NCI-H226 (cell line): ENCODE measurements at regions not wholly inside any gene's neighbourhood (a gene's known extent, or its start where the extent isn't known, plus 50 kb on each side); places are given as distances from the start of the nearest gene placed in this dataset.
A peak's percentile ranks its signal among the peaks of the same experiment; 100 is the strongest.

Source experiments
- DNase-seq: peaks from one replicate; pipeline ENCODE4 v3.0.0-alpha.2; 2015

GRCh38 chr13:63700350-63700749 lies 2284.7 kb upstream of the PCDH20 start:
- DNase-seq: no peak

- DNase-seq: no peak
Measured at GRCh38 chr13:63699948-63700347, 2284.3 kb upstream of the PCDH20 start.

GRCh38 chr13:63696055-63696454 lies 2280.4 kb upstream of the PCDH20 start:
- DNase-seq: peak; percentile 23

- DNase-seq: no peak
Measured at GRCh38 chr13:63693696-63694095, 2278.0 kb upstream of the PCDH20 start.

GRCh38 chr13:63691474-63691873 lies 2275.8 kb upstream of the PCDH20 start:
- no peak for DNase-seq

- DNase-seq: no peak
Measured at GRCh38 chr13:63690672-63691071, 2275.0 kb upstream of the PCDH20 start.

- DNase-seq: no peak
Measured at GRCh38 chr13:63684822-63685221, 2269.2 kb upstream of the PCDH20 start.

- DNase-seq: no peak
Measured at GRCh38 chr13:63680704-63681103, 2265.1 kb upstream of the PCDH20 start.

- DNase-seq: no peak
Measured at GRCh38 chr13:63671296-63671695, 2255.6 kb upstream of the PCDH20 start.

- no peak for DNase-seq
Measured at GRCh38 chr13:63651394-63651793, 2235.7 kb upstream of the PCDH20 start.

GRCh38 chr13:63643543-63643942 lies 2227.9 kb upstream of the PCDH20 start:
- no peak for DNase-seq

- DNase-seq: peak; percentile 12
Measured at GRCh38 chr13:63636316-63636993, 2220.8 kb upstream of the PCDH20 start.

GRCh38 chr13:63632321-63632720 lies 2216.7 kb upstream of the PCDH20 start:
- no peak for DNase-seq

- DNase-seq: no peak
Measured at GRCh38 chr13:63631006-63631405, 2215.4 kb upstream of the PCDH20 start.

- DNase-seq: no peak
Measured at GRCh38 chr13:63629591-63629990, 2213.9 kb upstream of the PCDH20 start.

GRCh38 chr13:63628310-63628709 lies 2212.7 kb upstream of the PCDH20 start:
- no peak for DNase-seq

GRCh38 chr13:63625869-63626268 lies 2210.2 kb upstream of the PCDH20 start:
- DNase-seq: peak; percentile 60

- DNase-seq: peak; percentile 18
Measured at GRCh38 chr13:63614874-63615612, 2199.4 kb upstream of the PCDH20 start.

GRCh38 chr13:63607153-63607552 lies 2191.5 kb upstream of the PCDH20 start:
- DNase-seq: no peak

- no peak for DNase-seq
Measured at GRCh38 chr13:63605962-63606361, 2190.3 kb upstream of the PCDH20 start.

GRCh38 chr13:63605403-63605802 lies 2189.8 kb upstream of the PCDH20 start:
- no peak for DNase-seq

GRCh38 chr13:63595811-63596210 lies 2180.2 kb upstream of the PCDH20 start:
- DNase-seq: no peak

- no peak for DNase-seq
Measured at GRCh38 chr13:63586467-63586866, 2170.8 kb upstream of the PCDH20 start.

GRCh38 chr13:63578796-63579195 lies 2163.1 kb upstream of the PCDH20 start:
- no peak for DNase-seq

- DNase-seq: no peak
Measured at GRCh38 chr13:63567031-63567430, 2151.4 kb upstream of the PCDH20 start.
